Neuronal stem cell (in vitro differentiated cells): ENCODE measurements at regions not wholly inside any gene's neighbourhood (a gene's known extent, or its start where the extent isn't known, plus 50 kb on each side); places are given as distances from the start of the nearest gene placed in this dataset.
A peak's percentile ranks its signal among the peaks of the same experiment; 100 is the strongest.

Experiments used
- DNase-seq: peaks from one replicate; pipeline ENCODE4 v3.0.0-alpha.2; 2013; ENCODE audit warnings: low spot score
- H2AFZ ChIP-seq: one replicate; pipeline ENCODE4 v1.6.1; 2013; ENCODE audit warnings: mild to moderate bottlenecking, low read length, inconsistent platforms
- H2AK5ac ChIP-seq: 2 replicates; pipeline ENCODE4 v1.6.1; 2013; ENCODE audit warnings: low read depth, mild to moderate bottlenecking, inconsistent platforms, low read length, moderate library complexity, mixed read lengths
- H2BK120ac ChIP-seq: 2 replicates; pipeline ENCODE4 v1.6.1; 2013; ENCODE audit warnings: low read depth, mild to moderate bottlenecking, inconsistent platforms, low read length, moderate library complexity, mixed read lengths
- H2BK12ac ChIP-seq: one replicate; pipeline ENCODE4 v1.6.1; 2013; ENCODE audit warnings: low read length, inconsistent platforms
- H2BK15ac ChIP-seq: 2 replicates; pipeline ENCODE4 v1.6.1; 2013; ENCODE audit warnings: mild to moderate bottlenecking, low read length, inconsistent platforms, mixed read lengths
- H2BK5ac ChIP-seq: one replicate; pipeline ENCODE4 v1.6.1; 2013; ENCODE audit warnings: inconsistent platforms, mild to moderate bottlenecking, low read length, moderate library complexity
- H3K14ac ChIP-seq: one replicate; pipeline ENCODE4 v1.6.1; 2013; ENCODE audit warnings: low read length, inconsistent platforms
- H3K18ac ChIP-seq: 2 replicates; pipeline ENCODE4 v1.6.1; 2013; ENCODE audit warnings: low read length, inconsistent platforms
- H3K23ac ChIP-seq: 2 replicates; pipeline ENCODE4 v1.6.1; 2013; ENCODE audit warnings: low read depth, mild to moderate bottlenecking, mixed read lengths, low read length, inconsistent platforms; ENCODE audit not compliant: poor library complexity
- H3K27ac ChIP-seq: replicated peaks from 3 replicates; pipeline ENCODE4 v1.5.1; 2013; ENCODE audit warnings: low read length, inconsistent platforms
- H3K27me3 ChIP-seq, 3 experiments: 2 replicates each; pipeline ENCODE4 v1.6.1; 2013; ENCODE audit warnings: low read length in 3 of 3, mild to moderate bottlenecking in 2 of 3, inconsistent platforms in 1 of 3, low read depth in 1 of 3, mixed read lengths in 1 of 3, moderate library complexity in 1 of 3; ENCODE audit not compliant: control insufficient read depth in 3 of 3, insufficient read depth in 3 of 3
- H3K36me3 ChIP-seq, 2 donors: replicated peaks in 1 of 2; 2 replicates each; pipeline ENCODE4 v1.6.1; 2013; ENCODE audit warnings: low read length in 2 of 2; ENCODE audit not compliant: control insufficient read depth in 2 of 2, insufficient read depth in 2 of 2
- H3K4ac ChIP-seq: 2 replicates; pipeline ENCODE4 v1.6.1; 2013; ENCODE audit warnings: inconsistent platforms, mild to moderate bottlenecking, low read length, moderate library complexity
- H3K4me1 ChIP-seq, 2 donors: 1 replicate in 1 of 2; 2 replicates in 1 of 2; pipeline ENCODE4 v1.6.1; 2013; ENCODE audit warnings: low read length in 2 of 2, low read depth in 1 of 2; ENCODE audit not compliant: control insufficient read depth in 2 of 2, insufficient read depth in 1 of 2
- H3K4me2 ChIP-seq: one replicate; pipeline ENCODE4 v1.6.1; 2013; ENCODE audit warnings: mild to moderate bottlenecking, low read length, inconsistent platforms; ENCODE audit not compliant: insufficient read depth, poor library complexity, severe bottlenecking
- H3K4me3 ChIP-seq, 2 donors: 2 replicates each; pipeline ENCODE4 v1.5.1; 2013; ENCODE audit warnings: low read length in 2 of 2, mild to moderate bottlenecking in 2 of 2, inconsistent platforms in 1 of 2, moderate library complexity in 1 of 2
- H3K79me1 ChIP-seq: one replicate; pipeline ENCODE4 v1.6.1; 2013; ENCODE audit warnings: low read depth, mild to moderate bottlenecking, inconsistent platforms, low read length, moderate library complexity
- H3K9ac ChIP-seq: one replicate; pipeline ENCODE4 v1.6.1; 2013; ENCODE audit warnings: mild to moderate bottlenecking, low read depth, low read length, inconsistent platforms; ENCODE audit not compliant: poor library complexity
- H3K9me3 ChIP-seq, 2 donors: replicated peaks in 1 of 2; 2 replicates each; pipeline versions ENCODE3 to v1.6.1; 2013; ENCODE audit warnings: low read length in 2 of 2, mild to moderate bottlenecking in 2 of 2, inconsistent platforms in 1 of 2, low read depth in 1 of 2, mixed read lengths in 1 of 2, moderate library complexity in 1 of 2; ENCODE audit not compliant: control insufficient read depth in 2 of 2, insufficient read depth in 1 of 2
- H4K8ac ChIP-seq: one replicate; pipeline ENCODE4 v1.6.1; 2013; ENCODE audit warnings: low read depth, mild to moderate bottlenecking, inconsistent platforms, low read length, moderate library complexity
- H4K91ac ChIP-seq: one replicate; pipeline ENCODE4 v1.6.1; 2013; ENCODE audit warnings: low read length, low read depth, mild to moderate bottlenecking, inconsistent platforms; ENCODE audit not compliant: poor library complexity
- WGBS, 2 donors: extraction: QIAGEN DNeasy Blood & Tissue Kit; methylation state at CpG; one replicate each; pipeline ENCODE4 v1.1.7; 2013; ENCODE audit warnings: missing lambda C conversion rate in 2 of 2, mixed read lengths in 1 of 2; ENCODE audit not compliant: insufficient read length in 2 of 2, insufficient replicate concordance in 1 of 2; ENCODE audit errors: extremely low coverage in 2 of 2; 5-methylcytosine and 5-hydroxymethylcytosine counted together

DNA sequence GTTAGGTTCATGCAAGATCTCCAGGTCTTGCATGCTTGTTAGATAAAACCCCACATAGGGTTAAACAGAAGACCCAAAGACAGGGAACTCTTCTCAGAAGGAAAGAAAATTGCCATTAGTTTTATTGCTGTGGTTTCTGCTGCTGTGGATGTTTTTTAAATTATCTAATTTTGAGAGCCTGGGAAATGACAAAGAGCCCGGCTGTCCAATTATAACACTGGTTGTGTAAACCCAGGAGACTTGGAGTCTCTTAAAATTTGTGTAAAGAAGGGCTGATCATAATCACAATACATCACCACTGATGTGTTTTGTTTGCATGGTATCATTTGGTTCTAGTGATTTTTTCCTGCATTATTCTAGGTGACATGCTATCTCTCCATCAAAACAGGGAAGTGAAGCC, 246.5 kb upstream of the MYO3A start:
- no peaks in the 10 kb centered on the region for H3K79me1 ChIP-seq
- no peak overlapping the region for H3K23ac ChIP-seq
- H3K4me2 ChIP-seq: no peak overlapping the region
- H4K91ac ChIP-seq: no peak overlapping the region
- no peak overlapping the region for H2BK120ac ChIP-seq
- no peak overlapping the region for H2AFZ ChIP-seq
- H3K14ac ChIP-seq: no peak overlapping the region
- no peak overlapping the region for H4K8ac ChIP-seq
- H2BK5ac ChIP-seq: no peak overlapping the region
- no peak overlapping the region for H3K18ac ChIP-seq
- H3K27me3 ChIP-seq: no peaks in the 10 kb centered on the region
- no peak overlapping the region for H3K9ac ChIP-seq
- no peak overlapping the region for H3K27ac ChIP-seq
- no peak overlapping the region for H2BK15ac ChIP-seq
- H3K9me3 ChIP-seq: no peaks in the 10 kb centered on the region
- no peak for DNase-seq
- no peak overlapping the region for H3K4ac ChIP-seq
- H3K36me3 ChIP-seq: no peaks in the 10 kb centered on the region
- no peak overlapping the region for H2BK12ac ChIP-seq
- peaks cover 3 to 8% of the 10 kb centered on the region in 2 donors for H3K4me1 ChIP-seq
- no CpG with 5 or more reads among the region's 1 CpG for WGBS, 2 donors
- H3K4me3 ChIP-seq: no peak overlapping the region
- H2AK5ac ChIP-seq: no peak overlapping the region

GRCh38 chr10:25689346-25690100, 244.5 kb upstream of the MYO3A start:
- H3K79me1 ChIP-seq: no peaks in the 10 kb centered on the region
- H3K4me2 ChIP-seq: no peak overlapping the region
- H3K9ac ChIP-seq: no peak overlapping the region
- H3K9me3 ChIP-seq: no peaks in the 10 kb centered on the region
- no peak overlapping the region for H3K23ac ChIP-seq
- H3K4me3 ChIP-seq: no peak overlapping the region
- no peak for DNase-seq
- peaks cover 0 to 2% of the 10 kb centered on the region in 2 donors for H3K4me1 ChIP-seq
- H2BK120ac ChIP-seq: no peak overlapping the region
- no peak overlapping the region for H3K4ac ChIP-seq
- no peak overlapping the region for H2AFZ ChIP-seq
- H2BK12ac ChIP-seq: no peak overlapping the region
- no peak overlapping the region for H3K27ac ChIP-seq
- no peak overlapping the region for H2BK15ac ChIP-seq
- H3K18ac ChIP-seq: no peak overlapping the region
- H4K8ac ChIP-seq: no peak overlapping the region
- H4K91ac ChIP-seq: no peak overlapping the region
- no peaks in the 10 kb centered on the region for H3K36me3 ChIP-seq
- H2BK5ac ChIP-seq: no peak overlapping the region
- H3K27me3 ChIP-seq: no peaks in the 10 kb centered on the region
- no CpG with 5 or more reads among the region's 3 CpGs for WGBS, 2 donors
- no peak overlapping the region for H3K14ac ChIP-seq
- peak overlapping the region; percentile 60 for H2AK5ac ChIP-seq

- H2AFZ ChIP-seq: no peak overlapping the region
- H2BK12ac ChIP-seq: no peak overlapping the region
- no peak overlapping the region for H3K4me3 ChIP-seq
- no peak overlapping the region for H3K14ac ChIP-seq
- no peak overlapping the region for H3K4ac ChIP-seq
- no peaks in the 10 kb centered on the region for H3K27me3 ChIP-seq
- H3K79me1 ChIP-seq: no peaks in the 10 kb centered on the region
- peaks cover 0 to 2% of the 10 kb centered on the region in 2 donors for H3K4me1 ChIP-seq
- DNase-seq: no peak
- H3K9ac ChIP-seq: no peak overlapping the region
- H3K23ac ChIP-seq: no peak overlapping the region
- H2BK15ac ChIP-seq: no peak overlapping the region
- no peak overlapping the region for H4K91ac ChIP-seq
- H3K36me3 ChIP-seq: no peaks in the 10 kb centered on the region
- H4K8ac ChIP-seq: no peak overlapping the region
- H3K18ac ChIP-seq: no peak overlapping the region
- no CpG with 5 or more reads among the region's 2 CpGs for WGBS, 2 donors
- H2BK120ac ChIP-seq: no peak overlapping the region
- H3K9me3 ChIP-seq: no peaks in the 10 kb centered on the region
- H3K27ac ChIP-seq: no peak overlapping the region
- no peak overlapping the region for H2BK5ac ChIP-seq
- H3K4me2 ChIP-seq: no peak overlapping the region
- no peak overlapping the region for H2AK5ac ChIP-seq
Measured at GRCh38 chr10:25692761-25693160, 241.3 kb upstream of the MYO3A start.

- H3K18ac ChIP-seq: no peak overlapping the region
- no peak overlapping the region for H3K23ac ChIP-seq
- WGBS, 2 donors: no CpG with 5 or more reads among the region's 15 CpGs
- H2AK5ac ChIP-seq: peak overlapping the region; percentile 31
- H3K4me3 ChIP-seq: no peak overlapping the region
- no peak overlapping the region for H3K27ac ChIP-seq
- H2BK12ac ChIP-seq: no peak overlapping the region
- H2BK5ac ChIP-seq: no peak overlapping the region
- DNase-seq: no peak
- H4K8ac ChIP-seq: no peak overlapping the region
- no peak overlapping the region for H3K14ac ChIP-seq
- H3K4me2 ChIP-seq: no peak overlapping the region
- no peaks in the 10 kb centered on the region for H3K9me3 ChIP-seq
- H3K4me1 ChIP-seq: peaks cover 0 to 2% of the 10 kb centered on the region in 2 donors
- no peak overlapping the region for H3K4ac ChIP-seq
- H2BK15ac ChIP-seq: no peak overlapping the region
- H4K91ac ChIP-seq: no peak overlapping the region
- H3K79me1 ChIP-seq: no peaks in the 10 kb centered on the region
- H3K9ac ChIP-seq: no peak overlapping the region
- H3K27me3 ChIP-seq: no peaks in the 10 kb centered on the region
- no peak overlapping the region for H2AFZ ChIP-seq
- H3K36me3 ChIP-seq: no peaks in the 10 kb centered on the region
- H2BK120ac ChIP-seq: no peak overlapping the region
Measured at GRCh38 chr10:25694206-25694933, 239.7 kb upstream of the MYO3A start.
